Panc1 (cell line): ENCODE measurements at regions not wholly inside any gene's neighbourhood (a gene's known extent, or its start where the extent isn't known, plus 50 kb on each side); places are given as distances from the start of the nearest gene placed in this dataset.

ENCODE experiments used
- ATAC-seq: fragments of 200-7000 bp; cut with Tn5 transposase; 2 replicates; pipeline ENCODE4 v1.9.1; 2020; ENCODE audit warnings: mild to moderate bottlenecking, moderate library complexity
- BruUV-seq: library from RNA; stranded (reverse); fragments of 400-500 nt; replicated peaks from 2 replicates; lab custom pipeline; 2021; lab: Mats Ljungman, UMichigan
- CTCF ChIA-PET: fragments of 300-600 bp; sonication (Branson Sonifier 250); formaldehyde crosslinking; loops from one replicate; lab custom pipeline; 2022; ENCODE audit warnings: antibody characterized with exemption; lab: Charles Lee
- POLR2A ChIA-PET: fragments of 300-600 bp; sonication (Branson Sonifier 250); formaldehyde crosslinking; loops from one replicate; lab custom pipeline; 2022; ENCODE audit warnings: antibody characterized with exemption; lab: Charles Lee
- DNase-seq: peaks from one replicate; pipeline ENCODE4 v3.0.0-alpha.2; 2010; ENCODE audit warnings: low read depth, low spot score
- H3K27ac ChIP-seq: 2 replicates; pipeline ENCODE4 v1.5.1; 2011; ENCODE audit warnings: mild to moderate bottlenecking, low read length, inconsistent platforms
- H3K27me3 ChIP-seq: fragments of 200-500 bp; sonication (Bioruptor generic); 2 replicates; pipeline ENCODE4 v1.6.0; 2014; ENCODE audit warnings: low read length, inconsistent platforms; ENCODE audit not compliant: control insufficient read depth, insufficient read depth
- H3K36me3 ChIP-seq: fragments of 200-500 bp; sonication (Bioruptor generic); 2 replicates; pipeline ENCODE4 v1.5.1; 2014; ENCODE audit warnings: inconsistent platforms, mild to moderate bottlenecking, low read length, moderate library complexity; ENCODE audit not compliant: control insufficient read depth, insufficient read depth
- H3K4me1 ChIP-seq: 2 replicates; pipeline ENCODE4 v1.5.1; 2011; ENCODE audit warnings: inconsistent platforms, mild to moderate bottlenecking, low read length, moderate library complexity; ENCODE audit not compliant: control insufficient read depth, insufficient read depth
- H3K4me3 ChIP-seq, 2 experiments: 2 replicates each; pipeline ENCODE4 v1.5.1; 2011 to 2012; ENCODE audit warnings: low read depth in 2 of 2, low read length in 2 of 2, mild to moderate bottlenecking in 2 of 2, inconsistent platforms in 1 of 2, moderate library complexity in 1 of 2
- H3K9me3 ChIP-seq: fragments of 200-500 bp; sonication (Bioruptor generic); 2 replicates; pipeline ENCODE4 v1.5.1; 2014; ENCODE audit warnings: low read depth, mild to moderate bottlenecking, inconsistent platforms, low read length, moderate library complexity; ENCODE audit not compliant: control insufficient read depth, insufficient read depth
- CTCF ChIP-seq: fragments of 450-650 bp; IDR thresholded peaks from 2 replicates; pipeline ENCODE4 v1.5.1; 2017; ENCODE audit warnings: mild to moderate bottlenecking
- POLR2AphosphoS5 ChIP-seq: IDR thresholded peaks from 2 replicates; pipeline ENCODE4 v1.6.1; 2012; ENCODE audit warnings: mild to moderate bottlenecking, low read depth, low read length, moderate library complexity
- SIN3A ChIP-seq: IDR thresholded peaks from 2 replicates; pipeline ENCODE4 v1.6.1; 2012; ENCODE audit warnings: low read depth, mild to moderate bottlenecking, low read length, moderate library complexity, borderline replicate concordance; ENCODE audit not compliant: insufficient read depth
- TCF7L2 ChIP-seq: IDR thresholded peaks from 2 replicates; pipeline ENCODE4 v1.6.1; 2011; ENCODE audit warnings: mild to moderate bottlenecking, low read depth, low read length, inconsistent platforms
- in situ Hi-C: cut with HindIII; loops from 2 replicates; pipeline ENCODE4 v1.10.0; 2016; ENCODE audit warnings: low sequenced_read_pairs, low pct_unique_long_range_greater_than_20kb
- intact Hi-C: fragments of 100-400 bp; cut with micrococcal nuclease; formaldehyde crosslinking; loops from one replicate; pipeline ENCODE4 v1.10.0; 2022; ENCODE audit not compliant: unreplicated experiment
- TF ChIP-seq, protein P1 (sequence below), 2 experiments: IDR thresholded peaks; 2 replicates each; pipeline ENCODE4 v1.6.1; 2011 to 2012; ENCODE audit warnings: low read depth in 2 of 2, control low read depth in 1 of 2, low read length in 1 of 2, mild to moderate bottlenecking in 1 of 2, moderate library complexity in 1 of 2; ENCODE audit not compliant: insufficient read depth in 1 of 2

GRCh38 chr19:30074096-30074495 is 132.1 kb downstream of the URI1 start:
- ATAC-seq (no peak), DNase-seq (no peak)
- Histone ChIP-seq H3K27me3 (peaks cover 12% of the 10 kb centered on the region), H3K9me3 (no peaks in the 10 kb centered on the region), H3K4me3 (no peak overlapping the region), H3K27ac (no peak overlapping the region), H3K36me3 (no peaks in the 10 kb centered on the region), H3K4me1 (no peaks in the 10 kb centered on the region)
- in situ Hi-C loops: no loop called here
- ChIA-PET POLR2A (interaction anchor here (0.6 kb wide), 1 partner anchor 143 kb away, joined by 3 read pairs; no protein-coding TSS in a partner anchor), CTCF (no interaction called here)
- intact Hi-C loops: no loop called here
- no TSS peak for BruUV-seq
- TF ChIP-seq SIN3A (no peak), POLR2AphosphoS5 (no peak), TCF7L2 (no peak), CTCF (no peak)
- TF ChIP-seq, protein P1, sequence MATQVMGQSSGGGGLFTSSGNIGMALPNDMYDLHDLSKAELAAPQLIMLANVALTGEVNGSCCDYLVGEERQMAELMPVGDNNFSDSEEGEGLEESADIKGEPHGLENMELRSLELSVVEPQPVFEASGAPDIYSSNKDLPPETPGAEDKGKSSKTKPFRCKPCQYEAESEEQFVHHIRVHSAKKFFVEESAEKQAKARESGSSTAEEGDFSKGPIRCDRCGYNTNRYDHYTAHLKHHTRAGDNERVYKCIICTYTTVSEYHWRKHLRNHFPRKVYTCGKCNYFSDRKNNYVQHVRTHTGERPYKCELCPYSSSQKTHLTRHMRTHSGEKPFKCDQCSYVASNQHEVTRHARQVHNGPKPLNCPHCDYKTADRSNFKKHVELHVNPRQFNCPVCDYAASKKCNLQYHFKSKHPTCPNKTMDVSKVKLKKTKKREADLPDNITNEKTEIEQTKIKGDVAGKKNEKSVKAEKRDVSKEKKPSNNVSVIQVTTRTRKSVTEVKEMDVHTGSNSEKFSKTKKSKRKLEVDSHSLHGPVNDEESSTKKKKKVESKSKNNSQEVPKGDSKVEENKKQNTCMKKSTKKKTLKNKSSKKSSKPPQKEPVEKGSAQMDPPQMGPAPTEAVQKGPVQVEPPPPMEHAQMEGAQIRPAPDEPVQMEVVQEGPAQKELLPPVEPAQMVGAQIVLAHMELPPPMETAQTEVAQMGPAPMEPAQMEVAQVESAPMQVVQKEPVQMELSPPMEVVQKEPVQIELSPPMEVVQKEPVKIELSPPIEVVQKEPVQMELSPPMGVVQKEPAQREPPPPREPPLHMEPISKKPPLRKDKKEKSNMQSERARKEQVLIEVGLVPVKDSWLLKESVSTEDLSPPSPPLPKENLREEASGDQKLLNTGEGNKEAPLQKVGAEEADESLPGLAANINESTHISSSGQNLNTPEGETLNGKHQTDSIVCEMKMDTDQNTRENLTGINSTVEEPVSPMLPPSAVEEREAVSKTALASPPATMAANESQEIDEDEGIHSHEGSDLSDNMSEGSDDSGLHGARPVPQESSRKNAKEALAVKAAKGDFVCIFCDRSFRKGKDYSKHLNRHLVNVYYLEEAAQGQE (IDR thresholded peaks at IDR 0.05; ENCODE audit: insufficient read depth in 1 of 2, low read depth in 2 of 2, low read length in 1 of 2): no peak

DNA sequence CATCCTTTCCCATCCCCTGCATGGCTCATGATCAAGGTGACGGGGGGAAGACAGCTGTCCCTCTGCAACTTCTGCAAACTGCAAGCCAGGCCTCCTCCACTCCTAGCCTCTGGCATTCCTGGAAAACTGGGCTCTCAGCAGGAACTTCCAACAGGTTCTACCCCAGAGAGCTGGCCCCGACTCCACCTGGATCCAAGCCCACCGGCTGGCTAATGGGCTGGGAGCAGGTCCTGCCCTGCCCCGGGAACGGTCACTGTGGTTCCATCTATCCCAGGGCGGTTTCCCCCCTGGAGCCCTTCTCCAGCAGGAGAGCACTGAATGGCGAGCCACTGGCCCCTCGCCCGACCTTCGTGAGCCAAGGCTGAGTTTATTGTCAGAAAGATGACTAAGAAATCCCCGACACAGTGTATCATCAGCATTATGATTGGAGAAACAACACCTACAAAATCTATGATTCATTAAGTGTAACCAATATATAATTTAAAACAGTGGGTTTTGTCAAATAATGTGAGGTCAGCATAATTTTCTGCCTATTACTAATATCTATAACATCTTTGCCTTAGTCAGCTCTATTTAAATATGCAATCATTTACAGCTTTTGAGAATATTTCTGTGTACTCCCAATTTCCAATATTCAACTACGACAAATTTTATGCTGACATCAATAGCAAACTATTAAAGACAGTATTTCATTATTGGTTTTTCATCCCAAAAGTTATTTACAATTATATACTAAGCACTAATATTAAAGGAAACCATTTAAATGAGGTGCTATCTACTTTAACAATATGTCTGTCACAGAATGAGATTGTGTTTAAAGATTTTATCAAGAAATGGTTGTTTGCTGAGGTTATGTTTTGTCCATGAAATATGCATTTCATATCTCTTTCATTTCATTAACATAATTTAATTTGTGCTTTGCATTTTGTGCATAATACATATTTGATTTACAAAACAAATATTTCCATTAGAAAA is 133.0 kb downstream of the URI1 start:
- intact Hi-C loops (no loop called here), in situ Hi-C loops (no loop called here)
- no TSS peak for BruUV-seq
- H3K27me3 ChIP-seq: peaks cover 18% of the 10 kb centered on the region
- H3K9me3 ChIP-seq: no peaks in the 10 kb centered on the region
- no peaks in the 10 kb centered on the region for H3K4me1 ChIP-seq
- no peak overlapping the region for H3K4me3 ChIP-seq
- TF ChIP-seq TCF7L2 (no peak), POLR2AphosphoS5 (no peak), CTCF (no peak), SIN3A (no peak)
- TF ChIP-seq, protein P1 (IDR thresholded peaks at IDR 0.05; ENCODE audit: insufficient read depth in 1 of 2, low read depth in 2 of 2, low read length in 1 of 2): no peak
- H3K36me3 ChIP-seq: no peaks in the 10 kb centered on the region
- DNase-seq (no peak), ATAC-seq (no peak)
- ChIA-PET CTCF (no interaction called here), POLR2A (interaction anchor here (0.6 kb wide), 1 partner anchor 142 kb away, joined by 3 read pairs; no protein-coding TSS in a partner anchor)
- H3K27ac ChIP-seq: no peak overlapping the region
